Endodermal cell (in vitro differentiated cells): ENCODE measurements at regions not wholly inside any gene's neighbourhood (a gene's known extent, or its start where the extent isn't known, plus 50 kb on each side); places are given as distances from the start of the nearest gene placed in this dataset.

Source experiments
- DNase-seq: peaks from one replicate; pipeline ENCODE4 v3.0.0-alpha.2; 2017
- H3K27ac ChIP-seq: 2 replicates; pipeline ENCODE4 v1.5.1; 2013; ENCODE audit warnings: mild to moderate bottlenecking, low read depth, low read length, moderate library complexity
- H3K27me3 ChIP-seq: 2 replicates; pipeline ENCODE4 v1.6.1; 2013; ENCODE audit warnings: mild to moderate bottlenecking, low read length, moderate library complexity; ENCODE audit not compliant: insufficient read depth, control insufficient read depth, poor library complexity, severe bottlenecking
- H3K36me3 ChIP-seq: 2 replicates; pipeline ENCODE4 v1.7.0; 2013; ENCODE audit warnings: mild to moderate bottlenecking, low read length, moderate library complexity; ENCODE audit not compliant: control insufficient read depth, insufficient read depth
- H3K4me1 ChIP-seq: one replicate; pipeline ENCODE4 v1.7.0; 2013; ENCODE audit warnings: low read length; ENCODE audit not compliant: control insufficient read depth, insufficient read depth
- H3K4me3 ChIP-seq: 2 replicates; pipeline ENCODE4 v1.5.1; 2013; ENCODE audit warnings: mild to moderate bottlenecking, low read length, moderate library complexity
- H3K9ac ChIP-seq: 2 replicates; pipeline ENCODE4 v1.6.1; 2013; ENCODE audit warnings: mild to moderate bottlenecking, low read length, moderate library complexity; ENCODE audit not compliant: poor library complexity, severe bottlenecking; ENCODE audit errors: extremely low read depth
- H3K9me3 ChIP-seq: 2 replicates; pipeline ENCODE4 v1.6.1; 2013; ENCODE audit warnings: mild to moderate bottlenecking, low read length, moderate library complexity; ENCODE audit not compliant: control insufficient read depth
- H3K27ac Mint-ChIP-seq: 2 replicates; pipeline ENCODE4 v1.8.0; 2020; ENCODE audit warnings: mixed read lengths
- H3K27me3 Mint-ChIP-seq: 2 replicates; pipeline ENCODE4 v1.8.0; 2021; ENCODE audit warnings: mild to moderate bottlenecking, mixed read lengths; ENCODE audit not compliant: insufficient read depth
- H3K36me3 Mint-ChIP-seq: 2 replicates; pipeline ENCODE4 v1.8.0; 2020; ENCODE audit warnings: low read depth, mixed read lengths
- H3K4me1 Mint-ChIP-seq: 2 replicates; pipeline ENCODE4 v1.8.0; 2020; ENCODE audit warnings: mixed read lengths
- H3K4me3 Mint-ChIP-seq: 2 replicates; pipeline ENCODE4 v1.8.0; 2020; ENCODE audit warnings: mild to moderate bottlenecking, moderate library complexity, mixed read lengths
- H3K9me3 Mint-ChIP-seq: 2 replicates; pipeline ENCODE4 v1.8.0; 2020; ENCODE audit warnings: mild to moderate bottlenecking, mixed read lengths
- WGBS, 2 experiments: methylation state at CpG; one replicate each; pipeline versions ENCODE4 v1.1.5 to v1.1.7; 2013; ENCODE audit warnings: missing lambda C conversion rate in 2 of 2, mixed read lengths in 1 of 2; ENCODE audit not compliant: insufficient coverage in 1 of 2, insufficient read length in 1 of 2; 5-methylcytosine and 5-hydroxymethylcytosine counted together
- TF ChIP-seq, protein P1 (sequence below): fragments of 200-600 bp; sonication (generic); conservative IDR thresholded peaks from 2 replicates; pipeline ENCODE4 v1.5.0; 2021; ENCODE audit warnings: antibody characterized with exemption, mild to moderate bottlenecking

DNA sequence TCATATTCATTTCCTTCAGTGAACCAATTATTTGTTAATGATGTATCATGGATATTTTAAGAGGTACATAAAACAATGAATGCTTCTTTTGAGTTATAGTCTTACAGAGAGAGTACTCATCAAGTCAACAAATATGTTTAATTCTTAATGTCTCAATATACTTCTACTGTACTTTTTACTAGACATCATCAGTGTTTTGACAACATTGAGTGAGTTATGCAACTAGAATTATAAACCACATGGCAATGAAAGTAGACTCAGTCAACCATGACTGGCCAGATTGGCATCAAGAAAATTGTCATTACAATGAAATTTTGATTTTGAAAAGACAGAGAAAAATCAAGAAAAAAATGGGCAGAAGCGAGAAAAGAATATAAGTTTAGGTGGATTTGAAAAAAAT is 1248.1 kb upstream of the CDH18 start:
- no peak overlapping the region for H3K27ac ChIP-seq
- peaks cover under 1% of the 10 kb centered on the region for H3K9me3 Mint-ChIP-seq
- no peaks in the 10 kb centered on the region for H3K4me1 Mint-ChIP-seq
- no peak overlapping the region for H3K27ac Mint-ChIP-seq
- H3K4me1 ChIP-seq: no peaks in the 10 kb centered on the region
- H3K27me3 ChIP-seq: no peaks in the 10 kb centered on the region
- no peak for DNase-seq
- no peaks in the 10 kb centered on the region for H3K9me3 ChIP-seq
- H3K4me3 ChIP-seq: no peak overlapping the region
- no peak overlapping the region for H3K9ac ChIP-seq
- H3K27me3 Mint-ChIP-seq: no peaks in the 10 kb centered on the region
- TF ChIP-seq, protein P1, sequence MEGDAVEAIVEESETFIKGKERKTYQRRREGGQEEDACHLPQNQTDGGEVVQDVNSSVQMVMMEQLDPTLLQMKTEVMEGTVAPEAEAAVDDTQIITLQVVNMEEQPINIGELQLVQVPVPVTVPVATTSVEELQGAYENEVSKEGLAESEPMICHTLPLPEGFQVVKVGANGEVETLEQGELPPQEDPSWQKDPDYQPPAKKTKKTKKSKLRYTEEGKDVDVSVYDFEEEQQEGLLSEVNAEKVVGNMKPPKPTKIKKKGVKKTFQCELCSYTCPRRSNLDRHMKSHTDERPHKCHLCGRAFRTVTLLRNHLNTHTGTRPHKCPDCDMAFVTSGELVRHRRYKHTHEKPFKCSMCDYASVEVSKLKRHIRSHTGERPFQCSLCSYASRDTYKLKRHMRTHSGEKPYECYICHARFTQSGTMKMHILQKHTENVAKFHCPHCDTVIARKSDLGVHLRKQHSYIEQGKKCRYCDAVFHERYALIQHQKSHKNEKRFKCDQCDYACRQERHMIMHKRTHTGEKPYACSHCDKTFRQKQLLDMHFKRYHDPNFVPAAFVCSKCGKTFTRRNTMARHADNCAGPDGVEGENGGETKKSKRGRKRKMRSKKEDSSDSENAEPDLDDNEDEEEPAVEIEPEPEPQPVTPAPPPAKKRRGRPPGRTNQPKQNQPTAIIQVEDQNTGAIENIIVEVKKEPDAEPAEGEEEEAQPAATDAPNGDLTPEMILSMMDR: no peak
- H3K36me3 Mint-ChIP-seq: no peaks in the 10 kb centered on the region
- H3K4me3 Mint-ChIP-seq: no peak overlapping the region
- 94% methylated on average over 1 of the region's 1 CpG; no CpG with 5 or more reads in 1 of the 2 experiments for WGBS, 2 experiments
- no peaks in the 10 kb centered on the region for H3K36me3 ChIP-seq

DNA sequence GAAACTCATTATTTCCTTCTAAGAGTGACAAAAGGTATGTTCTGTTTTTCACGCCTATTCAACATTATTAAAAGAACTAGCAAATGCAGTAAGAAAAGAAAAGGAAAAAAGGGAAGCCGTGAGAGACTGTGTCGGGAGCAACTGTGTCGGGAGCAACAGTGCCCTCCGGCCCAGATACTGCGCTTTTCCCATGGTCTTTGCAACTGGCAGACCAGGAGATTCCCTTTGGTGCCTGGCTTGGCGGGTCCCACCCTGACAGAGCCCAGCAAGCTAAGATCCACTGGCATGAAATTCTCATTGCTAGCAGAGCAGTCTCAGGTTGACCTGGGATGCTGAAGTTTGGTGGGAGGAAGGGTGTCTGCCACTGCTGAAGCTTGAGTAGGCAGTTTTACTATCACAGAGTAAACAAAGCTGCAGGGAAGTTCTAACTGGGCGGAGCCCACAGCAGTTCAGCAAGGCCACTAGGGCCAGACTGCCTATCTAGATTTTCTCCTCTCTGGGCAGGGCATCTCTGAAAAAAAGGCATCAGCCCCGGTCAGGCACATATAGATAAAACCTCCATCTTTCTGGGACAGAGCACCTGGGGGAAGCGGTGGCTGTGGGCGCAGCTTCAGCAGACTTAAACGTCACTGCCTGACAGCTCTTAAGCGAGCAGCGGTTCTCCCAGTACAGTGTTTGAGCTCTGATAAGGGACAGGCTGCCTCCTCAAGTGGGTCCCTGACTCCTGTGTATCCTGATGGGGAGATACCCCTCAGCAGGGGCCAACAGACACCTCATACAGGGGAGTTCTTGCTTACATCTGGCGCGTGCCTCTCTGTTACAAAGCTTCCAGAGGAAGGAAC is 1237.4 kb upstream of the CDH18 start:
- H3K27ac ChIP-seq: no peak overlapping the region
- no peak overlapping the region for H3K4me3 Mint-ChIP-seq
- H3K36me3 Mint-ChIP-seq: no peaks in the 10 kb centered on the region
- no peaks in the 10 kb centered on the region for H3K27me3 Mint-ChIP-seq
- peak overlapping the region; percentile 11 for H3K4me3 ChIP-seq
- no peaks in the 10 kb centered on the region for H3K27me3 ChIP-seq
- no peaks in the 10 kb centered on the region for H3K4me1 ChIP-seq
- peaks cover 3% of the 10 kb centered on the region for H3K9me3 ChIP-seq
- no peak overlapping the region for H3K9ac ChIP-seq
- peaks cover 13% of the 10 kb centered on the region for H3K9me3 Mint-ChIP-seq
- TF ChIP-seq, protein P1: no peak
- 89 to 91% methylated on average over 7 to 16 of the region's 16 CpGs for WGBS, 2 experiments
- H3K4me1 Mint-ChIP-seq: peaks cover 6% of the 10 kb centered on the region
- peak; percentile 55 for DNase-seq
- no peaks in the 10 kb centered on the region for H3K36me3 ChIP-seq
- H3K27ac Mint-ChIP-seq: no peak overlapping the region

DNA sequence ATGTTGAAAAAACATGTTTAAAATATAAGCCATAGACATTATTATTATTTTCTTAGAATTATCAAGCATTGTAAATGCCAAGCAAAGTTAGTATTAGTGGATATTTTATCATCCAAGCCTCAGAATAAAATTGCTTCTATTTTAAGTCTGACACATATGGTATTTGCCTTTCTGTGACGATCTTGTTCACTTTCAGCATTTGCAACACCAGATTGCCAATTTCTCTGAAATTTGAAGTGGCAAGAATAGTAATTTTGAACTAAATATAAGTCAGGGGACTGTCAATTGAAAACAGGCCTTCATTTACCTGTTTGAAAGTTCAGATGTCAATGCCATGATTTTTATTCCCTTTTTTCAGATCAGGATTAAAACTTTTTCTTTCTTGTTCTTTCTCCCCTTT is 1233.6 kb upstream of the CDH18 start:
- Mint-ChIP-seq H3K27me3 (no peaks in the 10 kb centered on the region), H3K4me3 (no peak overlapping the region), H3K4me1 (peaks cover 6% of the 10 kb centered on the region), H3K27ac (no peak overlapping the region), H3K36me3 (no peaks in the 10 kb centered on the region), H3K9me3 (peaks cover 3% of the 10 kb centered on the region)
- Histone ChIP-seq H3K36me3 (no peaks in the 10 kb centered on the region), H3K9me3 (peaks cover 3% of the 10 kb centered on the region), H3K9ac (no peak overlapping the region), H3K27ac (no peak overlapping the region), H3K4me1 (no peaks in the 10 kb centered on the region), H3K4me3 (no peak overlapping the region), H3K27me3 (no peaks in the 10 kb centered on the region)
- TF ChIP-seq, protein P1: no peak
- WGBS, 2 experiments: 100% methylated on average over 1 of the region's 1 CpG; no CpG with 5 or more reads in 1 of the 2 experiments
- no peak for DNase-seq
